Heart left ventricle (tissue), 13 donors: ENCODE measurements at regions not wholly inside any gene's neighbourhood (a gene's known extent, or its start where the extent isn't known, plus 50 kb on each side); places are given as distances from the start of the nearest gene placed in this dataset.

Experiments
- CTCF ChIP-seq, 12 donors: fragments of 200-600 bp; sonication (generic) in 4 of 12; IDR thresholded peaks; one replicate each; pipeline versions ENCODE4 v1.5.0 to v1.8.0; 2018 to 2022; ENCODE audit warnings: antibody characterized with exemption in 12 of 12, mild to moderate bottlenecking in 5 of 12
- POLR2A ChIP-seq, 2 donors: fragments of 450-650 bp; IDR thresholded peaks; one replicate each; pipeline ENCODE4 v1.6.1; 2017; ENCODE audit warnings: antibody characterized with exemption in 2 of 2, mild to moderate bottlenecking in 2 of 2, moderate library complexity in 2 of 2
- donor health status: ischemic (EF 13 %, LVEDD 7.1; RV severe dilation, severe dysfunction).
- donor health status: DM: no; HTN: yes; CAD: no.
- donor health status: DM: no; HTN: no; CAD: no.
- donor health status: ischemic (EF 25% LVEDD 6.9; RV normal size, moderate dysfunction).
- donor health status: ischemic (EF 25% LVEDD 5.7; RV mildly dilated, moderate dysfunction).
- donor health status: ischemic (EF 35%, LVEDD 5.7; RV mildly dilated, moderate dysfunction).
- donor health status: nonischemic (EF 11% LVEDD 7.7; RV severe dilation, severe dysfunction).
- donor health status: DM: yes; HTN: yes; CAD: no.
- donor health status: PGD.
- donor health status: ischemic (EF 29% LVEDD 5.4; RV normal size, mild dysfunction).
- donor health status: nonischemic (EF 23%, LVEDD 6.1; RV moderate dilation, normal function).

- TF ChIP-seq POLR2A (IDR thresholded peaks at IDR 0.05) (no peak), CTCF (IDR thresholded peaks at IDR 0.05) (peak in 5 of 12 donors; percentile 10 to 51 (median 26))
These were observed 85.7 kb downstream of the COPS8 start for GRCh38 chr2:237171396-237171795.
